Liver (tissue), 8 donors: ENCODE measurements at regions not wholly inside any gene's neighbourhood (a gene's known extent, or its start where the extent isn't known, plus 50 kb on each side); places are given as distances from the start of the nearest gene placed in this dataset.

Experiments used
- DNase-seq: peaks from one replicate; pipeline ENCODE4 v3.0.0-alpha.2; 2017; ENCODE audit warnings: low spot score
- H3K27ac ChIP-seq, 2 donors: one replicate each; pipeline ENCODE4 v1.7.0; 2013; ENCODE audit warnings: inconsistent platforms in 2 of 2, low read length in 2 of 2, control low read depth in 1 of 2, low read depth in 1 of 2, mild to moderate bottlenecking in 1 of 2
- H3K27me3 ChIP-seq, 4 donors: one replicate each; pipeline versions ENCODE4 v1.6.1 to v1.7.0; 2013; ENCODE audit warnings: low read length in 3 of 4, inconsistent platforms in 1 of 4, mild to moderate bottlenecking in 1 of 4, moderate library complexity in 1 of 4; ENCODE audit not compliant: control insufficient read depth in 4 of 4, insufficient read depth in 4 of 4
- H3K36me3 ChIP-seq, 4 donors: one replicate each; pipeline versions ENCODE4 v1.6.1 to v1.7.0; 2013; ENCODE audit warnings: low read length in 3 of 4, mild to moderate bottlenecking in 3 of 4, low read depth in 1 of 4, moderate library complexity in 1 of 4; ENCODE audit not compliant: control insufficient read depth in 4 of 4, insufficient read depth in 3 of 4
- H3K4me1 ChIP-seq, 4 donors: one replicate each; pipeline versions ENCODE4 v1.6.1 to v1.7.0; 2013; ENCODE audit warnings: low read length in 3 of 4, mild to moderate bottlenecking in 3 of 4, moderate library complexity in 1 of 4; ENCODE audit not compliant: control insufficient read depth in 4 of 4, insufficient read depth in 4 of 4
- H3K4me3 ChIP-seq, 3 donors: one replicate each; pipeline versions ENCODE4 v1.6.1 to v1.7.0; 2013; ENCODE audit warnings: low read length in 3 of 3, control low read depth in 1 of 3, low read depth in 1 of 3, mild to moderate bottlenecking in 1 of 3
- H3K9ac ChIP-seq, 2 donors: one replicate each; pipeline ENCODE4 v1.7.0; 2013; ENCODE audit warnings: low read length in 2 of 2, mild to moderate bottlenecking in 2 of 2, moderate library complexity in 2 of 2, control low read depth in 1 of 2, low read depth in 1 of 2
- H3K9me3 ChIP-seq, 4 donors: one replicate each; pipeline versions ENCODE4 v1.6.1 to v1.7.0; 2013; ENCODE audit warnings: low read length in 3 of 4; ENCODE audit not compliant: control insufficient read depth in 4 of 4
- ATF3 ChIP-seq: IDR thresholded peaks from 2 replicates; pipeline ENCODE4 v1.6.1; 2016; ENCODE audit warnings: antibody characterized with exemption
- CTCF ChIP-seq: fragments of 150-350 bp; IDR thresholded peaks from 2 replicates; pipeline ENCODE4 v1.5.1; 2017; ENCODE audit warnings: improper control_type of control experiment, low read depth, low read length; ENCODE audit not compliant: missing input control
- EGR1 ChIP-seq, 2 donors: IDR thresholded peaks; 2 replicates each; pipeline ENCODE4 v1.6.1; 2016 to 2018; ENCODE audit warnings: antibody characterized with exemption in 2 of 2, low read depth in 2 of 2
- FOXA1 ChIP-seq: IDR thresholded peaks from 2 replicates; pipeline ENCODE4 v1.6.1; 2016; ENCODE audit warnings: antibody characterized with exemption
- FOXA2 ChIP-seq: IDR thresholded peaks from 2 replicates; pipeline ENCODE4 v1.6.1; 2016; ENCODE audit warnings: antibody characterized with exemption
- GABPA ChIP-seq, 2 donors: IDR thresholded peaks in 1 of 2; conservative IDR thresholded peaks in 1 of 2; 2 replicates each; pipeline ENCODE4 v1.6.1; 2016; ENCODE audit warnings: antibody characterized with exemption in 2 of 2, mild to moderate bottlenecking in 1 of 2, moderate library complexity in 1 of 2
- HNF4A ChIP-seq, 2 donors: conservative IDR thresholded peaks; 2 replicates each; pipeline ENCODE4 v1.6.1; 2016; ENCODE audit warnings: antibody characterized with exemption in 2 of 2, mild to moderate bottlenecking in 2 of 2
- HNF4G ChIP-seq: IDR thresholded peaks from 2 replicates; pipeline ENCODE4 v1.6.1; 2016; ENCODE audit warnings: antibody characterized with exemption
- NR2F2 ChIP-seq: IDR thresholded peaks from 2 replicates; pipeline ENCODE4 v1.6.1; 2016; ENCODE audit warnings: antibody characterized with exemption
- RAD21 ChIP-seq, 2 donors: IDR thresholded peaks; 2 replicates each; pipeline ENCODE4 v1.6.1; 2016; ENCODE audit warnings: antibody characterized with exemption in 2 of 2, mild to moderate bottlenecking in 2 of 2
- REST ChIP-seq: IDR thresholded peaks from 2 replicates; pipeline ENCODE4 v1.6.1; 2016; ENCODE audit warnings: antibody characterized with exemption, mild to moderate bottlenecking
- RXRA ChIP-seq, 2 donors: IDR thresholded peaks; 2 replicates each; pipeline ENCODE4 v1.6.1; 2017 to 2018; ENCODE audit warnings: antibody characterized with exemption in 2 of 2, mild to moderate bottlenecking in 1 of 2
- SP1 ChIP-seq: IDR thresholded peaks from 2 replicates; pipeline ENCODE4 v1.6.1; 2018; ENCODE audit warnings: antibody characterized with exemption, mild to moderate bottlenecking
- YY1 ChIP-seq: IDR thresholded peaks from 2 replicates; pipeline ENCODE4 v1.6.1; 2016; ENCODE audit warnings: antibody characterized with exemption, mild to moderate bottlenecking
- WGBS: extraction: QIAGEN DNeasy Blood & Tissue Kit; methylation state at CpG from one replicate; pipeline ENCODE4 v1.1.7; 2013; 5-methylcytosine and 5-hydroxymethylcytosine counted together
- TF ChIP-seq, protein P1 (sequence below): IDR thresholded peaks from 2 replicates; pipeline ENCODE4 v1.6.1; 2016; ENCODE audit warnings: antibody characterized with exemption
- TF ChIP-seq, protein P2 (sequence below): IDR thresholded peaks from 2 replicates; pipeline ENCODE4 v1.6.1; 2016; ENCODE audit warnings: antibody characterized with exemption
- donor health status: healthy.
- donor health status: healthy.
- donor health status: healthy.
- donor health status: healthy.
- donor health status: healthy.

DNA sequence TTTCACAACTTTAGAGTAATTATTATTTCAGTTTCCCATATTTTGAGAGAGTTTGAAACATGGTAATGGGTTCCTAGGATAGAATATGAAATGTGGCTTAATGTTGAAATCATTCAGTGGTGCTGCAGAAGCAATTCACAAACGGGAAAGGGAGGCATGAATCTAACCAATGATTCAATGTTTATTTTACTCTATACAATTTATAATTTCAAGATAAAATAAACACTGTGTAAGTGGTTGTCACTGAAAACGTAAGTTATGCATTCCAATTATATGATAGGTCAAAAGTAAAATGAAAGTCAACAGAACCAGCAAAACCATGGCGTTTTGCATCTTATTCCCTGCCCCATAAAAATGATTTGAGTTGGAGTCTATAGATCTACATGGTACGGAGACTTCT lies 1207.1 kb upstream of the CDH18 start:
- Histone ChIP-seq H3K4me1 (no peaks in the 10 kb centered on the region), H3K9ac (no peak overlapping the region), H3K9me3 (no peaks in the 10 kb centered on the region), H3K27ac (no peak overlapping the region), H3K36me3 (no peaks in the 10 kb centered on the region), H3K27me3 (no peaks in the 10 kb centered on the region), H3K4me3 (no peak overlapping the region)
- DNase-seq = no peak
- TF ChIP-seq FOXA1 (no peak), GABPA (IDR thresholded peaks at IDR 0.05 in 1 of 2, conservative IDR thresholded peaks at IDR 0.05 in 1 of 2) (no peak), RAD21 (IDR thresholded peaks at IDR 0.05) (no peak), CTCF (no peak), HNF4G (no peak), NR2F2 (no peak), FOXA2 (no peak), REST (no peak), YY1 (no peak)
- 58% methylated on average over 4 of the region's 4 CpGs for WGBS

DNA sequence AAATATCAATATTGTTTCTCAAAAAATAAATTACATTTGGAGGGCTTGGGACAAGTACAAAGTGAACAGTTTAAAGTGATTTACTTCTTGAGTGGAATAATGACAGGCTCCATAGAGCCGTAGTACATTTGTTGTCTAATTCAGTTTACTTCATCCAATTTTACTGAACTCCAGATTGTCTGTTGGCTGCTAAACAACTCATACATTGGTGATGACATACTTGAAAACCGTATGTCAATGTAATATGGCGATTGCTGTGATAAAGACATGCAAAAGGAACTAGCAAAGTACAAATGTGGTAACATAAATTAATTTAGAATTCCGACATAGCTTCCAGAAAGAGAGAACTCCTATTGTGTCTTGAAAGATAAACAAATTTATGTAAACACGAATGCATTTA lies 1197.5 kb upstream of the CDH18 start:
- H3K36me3 ChIP-seq = no peaks in the 10 kb centered on the region
- 78% methylated on average over 5 of the region's 5 CpGs for WGBS
- no peak for DNase-seq
- H3K27ac ChIP-seq = no peak overlapping the region
- no peaks in the 10 kb centered on the region for H3K9me3 ChIP-seq
- H3K9ac ChIP-seq = no peak overlapping the region
- TF ChIP-seq HNF4A (conservative IDR thresholded peaks at IDR 0.05) (no peak), NR2F2 (no peak), EGR1 (IDR thresholded peaks at IDR 0.05; ENCODE audit: low read depth in 2 of 2) (no peak), SP1 (no peak), YY1 (no peak), CTCF (no peak), RXRA (IDR thresholded peaks at IDR 0.05) (no peak), GABPA (IDR thresholded peaks at IDR 0.05 in 1 of 2, conservative IDR thresholded peaks at IDR 0.05 in 1 of 2) (no peak), ATF3 (no peak)
- TF ChIP-seq, protein P1, sequence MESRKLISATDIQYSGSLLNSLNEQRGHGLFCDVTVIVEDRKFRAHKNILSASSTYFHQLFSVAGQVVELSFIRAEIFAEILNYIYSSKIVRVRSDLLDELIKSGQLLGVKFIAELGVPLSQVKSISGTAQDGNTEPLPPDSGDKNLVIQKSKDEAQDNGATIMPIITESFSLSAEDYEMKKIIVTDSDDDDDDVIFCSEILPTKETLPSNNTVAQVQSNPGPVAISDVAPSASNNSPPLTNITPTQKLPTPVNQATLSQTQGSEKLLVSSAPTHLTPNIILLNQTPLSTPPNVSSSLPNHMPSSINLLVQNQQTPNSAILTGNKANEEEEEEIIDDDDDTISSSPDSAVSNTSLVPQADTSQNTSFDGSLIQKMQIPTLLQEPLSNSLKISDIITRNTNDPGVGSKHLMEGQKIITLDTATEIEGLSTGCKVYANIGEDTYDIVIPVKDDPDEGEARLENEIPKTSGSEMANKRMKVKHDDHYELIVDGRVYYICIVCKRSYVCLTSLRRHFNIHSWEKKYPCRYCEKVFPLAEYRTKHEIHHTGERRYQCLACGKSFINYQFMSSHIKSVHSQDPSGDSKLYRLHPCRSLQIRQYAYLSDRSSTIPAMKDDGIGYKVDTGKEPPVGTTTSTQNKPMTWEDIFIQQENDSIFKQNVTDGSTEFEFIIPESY = no peak
- TF ChIP-seq, protein P2, sequence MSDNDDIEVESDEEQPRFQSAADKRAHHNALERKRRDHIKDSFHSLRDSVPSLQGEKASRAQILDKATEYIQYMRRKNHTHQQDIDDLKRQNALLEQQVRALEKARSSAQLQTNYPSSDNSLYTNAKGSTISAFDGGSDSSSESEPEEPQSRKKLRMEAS = no peak
- H3K27me3 ChIP-seq = no peaks in the 10 kb centered on the region
- H3K4me1 ChIP-seq = no peaks in the 10 kb centered on the region
- no peak overlapping the region for H3K4me3 ChIP-seq
